Astrocyte (in vitro differentiated cells and primary cell): ENCODE measurements at regions not wholly inside any gene's neighbourhood (a gene's known extent, or its start where the extent isn't known, plus 50 kb on each side); places are given as distances from the start of the nearest gene placed in this dataset.

Experiments
- DNase-seq: peaks from one replicate; pipeline ENCODE4 v3.0.0-alpha.2; 2010; ENCODE audit warnings: low read depth
- FAIRE-seq: peaks from 2 replicates; lab custom pipeline; 2011; peaks lifted over from hg19 to GRCh38; lab: Jason Lieb, UNC
- H2AFZ ChIP-seq: 2 replicates; pipeline ENCODE4 v1.6.0; 2012; ENCODE audit warnings: low read depth, low read length, inconsistent platforms
- H3K27ac ChIP-seq: 2 replicates; pipeline ENCODE4 v1.5.1; 2011; ENCODE audit warnings: low read depth, low read length, inconsistent platforms
- H3K27me3 ChIP-seq: 2 replicates; pipeline ENCODE4 v1.6.0; 2011; ENCODE audit warnings: low read length, inconsistent platforms; ENCODE audit not compliant: insufficient read depth
- H3K36me3 ChIP-seq: 2 replicates; pipeline ENCODE4 v1.5.1; 2011; ENCODE audit warnings: low read length, inconsistent platforms; ENCODE audit not compliant: insufficient read depth
- H3K4me1 ChIP-seq: 2 replicates; pipeline ENCODE4 v1.5.1; 2011; ENCODE audit warnings: low read length, inconsistent platforms; ENCODE audit not compliant: insufficient read depth
- H3K4me2 ChIP-seq: 2 replicates; pipeline ENCODE4 v1.6.0; 2012; ENCODE audit warnings: low read length, inconsistent platforms
- H3K4me3 ChIP-seq: 2 replicates; pipeline ENCODE4 v1.5.1; 2011; ENCODE audit warnings: low read depth, mild to moderate bottlenecking, low read length, inconsistent platforms; ENCODE audit not compliant: insufficient read depth
- H3K79me2 ChIP-seq: 2 replicates; pipeline ENCODE4 v1.6.0; 2012; ENCODE audit warnings: mild to moderate bottlenecking, low read length, inconsistent platforms; ENCODE audit not compliant: insufficient read depth
- H3K9ac ChIP-seq: 2 replicates; pipeline ENCODE4 v1.6.0; 2012; ENCODE audit warnings: mild to moderate bottlenecking, low read length, inconsistent platforms
- H3K9me3 ChIP-seq: 2 replicates; pipeline ENCODE4 v1.5.1; 2012; ENCODE audit warnings: low read depth, mild to moderate bottlenecking, low read length, inconsistent platforms; ENCODE audit not compliant: insufficient read depth
- H4K20me1 ChIP-seq: 2 replicates; pipeline ENCODE4 v1.6.0; 2012; ENCODE audit warnings: low read length, inconsistent platforms; ENCODE audit not compliant: insufficient read depth
- H3K27ac Mint-ChIP-seq: one replicate; pipeline ENCODE4 v1.8.0; 2021; ENCODE audit warnings: mild to moderate bottlenecking, mixed read lengths; ENCODE audit not compliant: unreplicated experiment
- H3K27me3 Mint-ChIP-seq: one replicate; pipeline ENCODE4 v1.8.0; 2021; ENCODE audit warnings: low read depth, mixed read lengths; ENCODE audit not compliant: unreplicated experiment
- H3K36me3 Mint-ChIP-seq: one replicate; pipeline ENCODE4 v1.8.0; 2021; ENCODE audit warnings: low read depth, mixed read lengths; ENCODE audit not compliant: unreplicated experiment
- H3K4me1 Mint-ChIP-seq: one replicate; pipeline ENCODE4 v1.8.0; 2021; ENCODE audit warnings: low read depth, mixed read lengths; ENCODE audit not compliant: unreplicated experiment
- H3K4me3 Mint-ChIP-seq: one replicate; pipeline ENCODE4 v1.8.0; 2021; ENCODE audit warnings: mild to moderate bottlenecking, moderate library complexity, mixed read lengths; ENCODE audit not compliant: unreplicated experiment
- H3K9me3 Mint-ChIP-seq: one replicate; pipeline ENCODE4 v1.8.0; 2021; ENCODE audit warnings: mild to moderate bottlenecking, mixed read lengths; ENCODE audit not compliant: unreplicated experiment
- CTCF ChIP-seq: IDR thresholded peaks from 2 replicates; pipeline ENCODE4 v1.5.1; 2011; ENCODE audit warnings: low read depth, mild to moderate bottlenecking, inconsistent platforms, low read length, moderate library complexity; ENCODE audit not compliant: insufficient read depth
- EZH2 ChIP-seq: IDR thresholded peaks from 2 replicates; pipeline ENCODE4 v1.6.1; 2012; ENCODE audit warnings: mild to moderate bottlenecking, low read length, inconsistent platforms; ENCODE audit not compliant: insufficient read depth

GRCh38 chr12:61267474-61267873, 992.7 kb upstream of the USP15 start:
- TF ChIP-seq CTCF (no peak), EZH2 (no peak)
- Histone ChIP-seq H3K9ac (no peak overlapping the region), H3K79me2 (no peaks in the 10 kb centered on the region), H3K36me3 (no peaks in the 10 kb centered on the region), H3K4me2 (no peak overlapping the region), H3K4me3 (no peak overlapping the region), H3K27ac (no peak overlapping the region), H4K20me1 (no peaks in the 10 kb centered on the region), H3K9me3 (no peaks in the 10 kb centered on the region), H3K27me3 (no peaks in the 10 kb centered on the region), H3K4me1 (no peaks in the 10 kb centered on the region), H2AFZ (no peak overlapping the region)
- Mint-ChIP-seq H3K4me3 (no peak overlapping the region), H3K9me3 (peaks cover 15% of the 10 kb centered on the region), H3K27ac (no peak overlapping the region), H3K36me3 (peaks cover 1% of the 10 kb centered on the region), H3K4me1 (no peaks in the 10 kb centered on the region), H3K27me3 (no peaks in the 10 kb centered on the region)
- DNase-seq = no peak
- no peak for FAIRE-seq

- Histone ChIP-seq H3K27ac (no peak overlapping the region), H3K27me3 (no peaks in the 10 kb centered on the region), H4K20me1 (no peaks in the 10 kb centered on the region), H3K79me2 (no peaks in the 10 kb centered on the region), H3K4me3 (no peak overlapping the region), H3K9ac (no peak overlapping the region), H3K36me3 (no peaks in the 10 kb centered on the region), H3K4me1 (no peaks in the 10 kb centered on the region), H3K4me2 (no peak overlapping the region), H2AFZ (no peak overlapping the region), H3K9me3 (no peaks in the 10 kb centered on the region)
- H3K27ac Mint-ChIP-seq = peak overlapping the region; percentile 3
- FAIRE-seq (no peak), DNase-seq (no peak)
- TF ChIP-seq EZH2 (no peak), CTCF (no peak)
- no peaks in the 10 kb centered on the region for H3K27me3 Mint-ChIP-seq
- no peaks in the 10 kb centered on the region for H3K4me1 Mint-ChIP-seq
- H3K4me3 Mint-ChIP-seq = no peak overlapping the region
- H3K9me3 Mint-ChIP-seq = no peaks in the 10 kb centered on the region
- no peaks in the 10 kb centered on the region for H3K36me3 Mint-ChIP-seq
These were observed 987.8 kb upstream of the USP15 start for GRCh38 chr12:61272441-61272840.

- Histone ChIP-seq H3K27ac (no peak overlapping the region), H3K27me3 (no peaks in the 10 kb centered on the region), H3K79me2 (no peaks in the 10 kb centered on the region), H4K20me1 (no peaks in the 10 kb centered on the region), H3K4me2 (no peak overlapping the region), H2AFZ (no peak overlapping the region), H3K9me3 (peaks cover 6% of the 10 kb centered on the region), H3K36me3 (no peaks in the 10 kb centered on the region), H3K4me1 (no peaks in the 10 kb centered on the region), H3K9ac (no peak overlapping the region), H3K4me3 (no peak overlapping the region)
- Mint-ChIP-seq H3K27ac (no peak overlapping the region), H3K36me3 (no peaks in the 10 kb centered on the region), H3K27me3 (no peaks in the 10 kb centered on the region), H3K9me3 (peaks cover 14% of the 10 kb centered on the region), H3K4me1 (peaks cover 2% of the 10 kb centered on the region), H3K4me3 (no peak overlapping the region)
- no peak for FAIRE-seq
- TF ChIP-seq EZH2 (no peak), CTCF (no peak)
- peak; percentile 0 for DNase-seq
These were observed 977.2 kb upstream of the USP15 start for GRCh38 chr12:61282790-61283575.
